Right cardiac atrium (tissue), 5 donors: ENCODE measurements at regions not wholly inside any gene's neighbourhood (a gene's known extent, or its start where the extent isn't known, plus 50 kb on each side); places are given as distances from the start of the nearest gene placed in this dataset.
A peak's percentile ranks its signal among the peaks of the same experiment; 100 is the strongest.
"Not testable (repeated sequence)": the region's sequence is repeated elsewhere in the genome, so short reads cannot be mapped to it uniquely, and the experiment has no call there.

ENCODE experiments used
- ATAC-seq, 2 donors: fragments of 200-7000 bp; cut with Tn5 transposase; one replicate each; pipeline versions ENCODE4 v1.8.0 to v1.9.1; 2020; ENCODE audit warnings: moderate library complexity in 2 of 2, mild to moderate bottlenecking in 1 of 2
- DNase-seq, 3 donors: peaks; one replicate each; pipeline ENCODE4 v3.0.0-alpha.2; 2020
- H3K27ac ChIP-seq: one replicate; pipeline ENCODE4 v1.5.1; 2013; ENCODE audit warnings: mild to moderate bottlenecking, low read length, control low read depth, moderate library complexity
- H3K27me3 ChIP-seq: one replicate; pipeline ENCODE4 v1.6.1; 2013; ENCODE audit not compliant: control insufficient read depth, insufficient read depth
- H3K4me1 ChIP-seq: one replicate; pipeline ENCODE4 v1.6.1; 2013; ENCODE audit warnings: low read length; ENCODE audit not compliant: control insufficient read depth, insufficient read depth
- H3K4me3 ChIP-seq: one replicate; pipeline ENCODE4 v1.5.1; 2013; ENCODE audit warnings: low read length, control low read depth
- H3K9me3 ChIP-seq: one replicate; pipeline ENCODE4 v1.6.1; 2013; ENCODE audit warnings: low read length; ENCODE audit not compliant: control insufficient read depth
- WGBS: extraction: QIAGEN DNeasy Blood & Tissue Kit; methylation state at CpG from one replicate; pipeline ENCODE4 v1.1.7; 2013; 5-methylcytosine and 5-hydroxymethylcytosine counted together
- intact Hi-C, 4 donors: fragments of 100-400 bp; cut with DNase I; formaldehyde crosslinking; loops; one replicate each; pipeline versions ENCODE4 v1.11.0 to v1.14.0; 2022 to 2023
- donor health status: healthy with polysubstance abuse.
- donor health status: DM: no; HTN: yes; CAD: no.
- donor health status: DM: no; HTN: no; CAD: no.
- donor health status: DM: no; HTN: yes; CAD: no; lungs with severe emphysema.
- donor health status: DM: yes; HTN: yes; CAD: no.

GRCh38 chr4:49286926-49287745 lies 301.1 kb downstream of the CWH43 start:
- H3K27me3 ChIP-seq, H3K4me3 ChIP-seq, ATAC-seq, H3K9me3 ChIP-seq, H3K4me1 ChIP-seq, intact Hi-C loops, H3K27ac ChIP-seq: not testable (repeated sequence)
- 76% methylated on average over 15 of the region's 15 CpGs for WGBS
- DNase-seq = peak in 1 of 3 donors; percentile 44

- H3K27me3 ChIP-seq, H3K4me1 ChIP-seq, H3K9me3 ChIP-seq, intact Hi-C loops, ATAC-seq, H3K4me3 ChIP-seq, H3K27ac ChIP-seq: not testable (repeated sequence)
- 86% methylated on average over 17 of the region's 17 CpGs for WGBS
- peak in 1 of 3 donors; percentile 53 for DNase-seq
Observed at GRCh38 chr4:49287893-49288292, 301.8 kb downstream of the CWH43 start.

GRCh38 chr4:49288796-49289195 lies 302.7 kb downstream of the CWH43 start:
- not testable (repeated sequence) for ATAC-seq
- WGBS = 88% methylated on average over 11 of the region's 11 CpGs

GRCh38 chr4:49314815-49315214 lies 328.7 kb downstream of the CWH43 start:
- intact Hi-C loops, ATAC-seq, H3K9me3 ChIP-seq, H3K27ac ChIP-seq, DNase-seq, H3K4me3 ChIP-seq, H3K4me1 ChIP-seq, H3K27me3 ChIP-seq: not testable (repeated sequence)
- 75% methylated on average over 18 of the region's 18 CpGs for WGBS

More at GRCh38 chr4:49288796-49289195, 302.7 kb downstream of the CWH43 start:
- H3K4me3 ChIP-seq, intact Hi-C loops, H3K9me3 ChIP-seq, H3K27me3 ChIP-seq, DNase-seq, H3K27ac ChIP-seq, H3K4me1 ChIP-seq: not testable (repeated sequence)

- WGBS = 72% methylated on average over 24 of the region's 24 CpGs
- H3K27me3 ChIP-seq, H3K4me1 ChIP-seq, intact Hi-C loops, ATAC-seq, DNase-seq, H3K27ac ChIP-seq, H3K4me3 ChIP-seq, H3K9me3 ChIP-seq: not testable (repeated sequence)
Observed at GRCh38 chr4:49320725-49321410, 334.8 kb downstream of the CWH43 start.

- intact Hi-C loops, H3K27ac ChIP-seq, ATAC-seq, H3K4me3 ChIP-seq, H3K4me1 ChIP-seq, H3K9me3 ChIP-seq, DNase-seq, H3K27me3 ChIP-seq: not testable (repeated sequence)
- 80% methylated on average over 12 of the region's 12 CpGs for whole genome bisulfite sequencing
Observed at GRCh38 chr4:49321511-49322300, 335.6 kb downstream of the CWH43 start.

- WGBS = 70% methylated on average over 22 of the region's 22 CpGs
- ATAC-seq, DNase-seq, intact Hi-C loops, H3K4me3 ChIP-seq, H3K4me1 ChIP-seq, H3K27ac ChIP-seq, H3K27me3 ChIP-seq, H3K9me3 ChIP-seq: not testable (repeated sequence)
Observed at GRCh38 chr4:49322610-49323572, 336.8 kb downstream of the CWH43 start.

- H3K27me3 ChIP-seq, intact Hi-C loops, H3K4me1 ChIP-seq, H3K9me3 ChIP-seq, H3K4me3 ChIP-seq, H3K27ac ChIP-seq, ATAC-seq: not testable (repeated sequence)
- 80% methylated on average over 6 of the region's 10 CpGs for whole genome bisulfite sequencing
- peak in 1 of 3 donors; percentile 52 for DNase-seq
Observed at GRCh38 chr4:49323573-49323940, 337.5 kb downstream of the CWH43 start.
